Neural progenitor cell (in vitro differentiated cells): ENCODE measurements at regions not wholly inside any gene's neighbourhood (a gene's known extent, or its start where the extent isn't known, plus 50 kb on each side); places are given as distances from the start of the nearest gene placed in this dataset.

Experiments used
- DNase-seq: peaks from one replicate; pipeline ENCODE4 v3.0.0-alpha.2; 2016; ENCODE audit warnings: low spot score
- H2AFZ ChIP-seq: fragments of 200-600 bp; sonication (generic); replicated peaks from 2 replicates; pipeline ENCODE4 v1.6.1; 2016; ENCODE audit warnings: antibody characterized with exemption
- H3F3A ChIP-seq: fragments of 200-600 bp; sonication (generic); 2 replicates; pipeline ENCODE4 v1.6.1; 2016; ENCODE audit warnings: antibody characterized with exemption, low read depth
- H3K27ac ChIP-seq: fragments of 200-600 bp; sonication (generic); 2 replicates; pipeline ENCODE4 v1.5.1; 2016; ENCODE audit warnings: mild to moderate bottlenecking
- H3K27me3 ChIP-seq: fragments of 200-600 bp; sonication (generic); 2 replicates; pipeline ENCODE4 v1.6.1; 2016; ENCODE audit warnings: mild to moderate bottlenecking, moderate library complexity
- H3K36me3 ChIP-seq: fragments of 200-600 bp; sonication (generic); 2 replicates; pipeline ENCODE4 v1.5.1; 2016
- H3K4me1 ChIP-seq: fragments of 200-600 bp; sonication (generic); 2 replicates; pipeline ENCODE4 v1.6.1; 2016; ENCODE audit warnings: mixed run types
- H3K4me2 ChIP-seq: fragments of 200-600 bp; sonication (generic); 2 replicates; pipeline ENCODE4 v1.6.1; 2016
- H3K4me3 ChIP-seq: fragments of 200-600 bp; sonication (generic); 2 replicates; pipeline ENCODE4 v1.5.1; 2016
- H3K79me2 ChIP-seq: fragments of 200-600 bp; sonication (generic); 2 replicates; pipeline ENCODE4 v1.6.1; 2016; ENCODE audit warnings: low read depth
- H3K9ac ChIP-seq: fragments of 200-600 bp; sonication (generic); 2 replicates; pipeline ENCODE4 v1.6.1; 2016
- H3K9me3 ChIP-seq: fragments of 200-600 bp; sonication (generic); 2 replicates; pipeline ENCODE4 v1.5.1; 2016; ENCODE audit warnings: low read depth
- H4K20me1 ChIP-seq: fragments of 200-600 bp; sonication (generic); 2 replicates; pipeline ENCODE4 v1.6.1; 2016; ENCODE audit warnings: low read depth
- H3K27ac Mint-ChIP-seq: 3 replicates; pipeline ENCODE4 v1.8.0; 2021; ENCODE audit warnings: mixed read lengths
- H3K27me3 Mint-ChIP-seq: 2 replicates; pipeline ENCODE4 v1.8.0; 2022; ENCODE audit warnings: low read depth, mild to moderate bottlenecking, inconsistent platforms, moderate library complexity, mixed read lengths; ENCODE audit not compliant: insufficient read depth
- H3K36me3 Mint-ChIP-seq: 3 replicates; pipeline ENCODE4 v1.8.0; 2021; ENCODE audit warnings: mixed read lengths
- H3K4me1 Mint-ChIP-seq: 3 replicates; pipeline ENCODE4 v1.8.0; 2021; ENCODE audit warnings: mixed read lengths
- H3K4me3 Mint-ChIP-seq: 3 replicates; pipeline ENCODE4 v1.8.0; 2021; ENCODE audit warnings: mild to moderate bottlenecking, moderate library complexity, mixed read lengths
- H3K9me3 Mint-ChIP-seq: 3 replicates; pipeline ENCODE4 v1.8.0; 2020; ENCODE audit warnings: mixed read lengths
- CTCF ChIP-seq: fragments of 200-600 bp; sonication (generic); IDR thresholded peaks from 2 replicates; pipeline ENCODE4 v1.5.1; 2017; ENCODE audit warnings: antibody characterized with exemption, mild to moderate bottlenecking
- EZH2 ChIP-seq: fragments of 200-600 bp; sonication (generic); IDR thresholded peaks from 2 replicates; pipeline ENCODE4 v1.6.1; 2017; ENCODE audit warnings: antibody characterized with exemption, mild to moderate bottlenecking, moderate library complexity
- EZH2phosphoT487 ChIP-seq: fragments of 200-600 bp; sonication (generic); IDR thresholded peaks from 2 replicates; pipeline ENCODE4 v1.6.1; 2017; ENCODE audit warnings: antibody characterized with exemption

- Histone ChIP-seq H3K27ac (no peak overlapping the region), H3K9me3 (no peaks in the 10 kb centered on the region), H3F3A (no peaks in the 10 kb centered on the region), H3K4me2 (no peak overlapping the region), H3K36me3 (no peaks in the 10 kb centered on the region), H3K9ac (no peak overlapping the region), H3K4me1 (no peaks in the 10 kb centered on the region), H3K27me3 (no peaks in the 10 kb centered on the region), H2AFZ (no peak overlapping the region), H4K20me1 (no peaks in the 10 kb centered on the region), H3K4me3 (no peak overlapping the region), H3K79me2 (no peaks in the 10 kb centered on the region)
- no peak overlapping the region for H3K27ac Mint-ChIP-seq
- TF ChIP-seq CTCF (no peak), EZH2 (no peak), EZH2phosphoT487 (no peak)
- no peaks in the 10 kb centered on the region for H3K27me3 Mint-ChIP-seq
- no peak for DNase-seq
- H3K4me1 Mint-ChIP-seq: no peaks in the 10 kb centered on the region
- no peak overlapping the region for H3K4me3 Mint-ChIP-seq
- no peaks in the 10 kb centered on the region for H3K36me3 Mint-ChIP-seq
- H3K9me3 Mint-ChIP-seq: no peaks in the 10 kb centered on the region
Measured at GRCh38 chr17:52294301-52294700, 135.8 kb upstream of the CA10 start.

- Mint-ChIP-seq H3K27me3 (no peaks in the 10 kb centered on the region), H3K27ac (no peak overlapping the region), H3K4me3 (no peak overlapping the region), H3K36me3 (no peaks in the 10 kb centered on the region), H3K9me3 (no peaks in the 10 kb centered on the region), H3K4me1 (no peaks in the 10 kb centered on the region)
- H2AFZ ChIP-seq: no peak overlapping the region
- no peaks in the 10 kb centered on the region for H3K4me1 ChIP-seq
- H3K27ac ChIP-seq: no peak overlapping the region
- H3K36me3 ChIP-seq: no peaks in the 10 kb centered on the region
- H3K79me2 ChIP-seq: no peaks in the 10 kb centered on the region
- H3K27me3 ChIP-seq: no peaks in the 10 kb centered on the region
- no peaks in the 10 kb centered on the region for H3K9me3 ChIP-seq
- no peak overlapping the region for H3K4me3 ChIP-seq
- H4K20me1 ChIP-seq: no peaks in the 10 kb centered on the region
- H3F3A ChIP-seq: no peaks in the 10 kb centered on the region
- no peak for DNase-seq
- H3K4me2 ChIP-seq: no peak overlapping the region
- TF ChIP-seq EZH2 (no peak), EZH2phosphoT487 (no peak), CTCF (no peak)
- H3K9ac ChIP-seq: no peak overlapping the region
Measured at GRCh38 chr17:52287611-52288010, 129.1 kb upstream of the CA10 start.

GRCh38 chr17:52283872-52284271, 125.4 kb upstream of the CA10 start:
- no peaks in the 10 kb centered on the region for H3K36me3 ChIP-seq
- Mint-ChIP-seq H3K27ac (no peak overlapping the region), H3K9me3 (no peaks in the 10 kb centered on the region), H3K4me1 (no peaks in the 10 kb centered on the region), H3K27me3 (no peaks in the 10 kb centered on the region), H3K4me3 (no peak overlapping the region), H3K36me3 (no peaks in the 10 kb centered on the region)
- no peak overlapping the region for H3K9ac ChIP-seq
- TF ChIP-seq EZH2 (no peak), CTCF (no peak), EZH2phosphoT487 (no peak)
- no peak overlapping the region for H3K4me2 ChIP-seq
- H3K4me3 ChIP-seq: no peak overlapping the region
- no peak overlapping the region for H2AFZ ChIP-seq
- no peaks in the 10 kb centered on the region for H3F3A ChIP-seq
- no peaks in the 10 kb centered on the region for H3K27me3 ChIP-seq
- H3K9me3 ChIP-seq: no peaks in the 10 kb centered on the region
- no peak for DNase-seq
- H3K27ac ChIP-seq: no peak overlapping the region
- no peaks in the 10 kb centered on the region for H3K79me2 ChIP-seq
- no peaks in the 10 kb centered on the region for H4K20me1 ChIP-seq
- no peaks in the 10 kb centered on the region for H3K4me1 ChIP-seq
